ENCODE measurements at regions not wholly inside any gene's neighbourhood (a gene's known extent, or its start where the extent isn't known, plus 50 kb on each side); places are given as distances from the start of the nearest gene placed in this dataset.

- no peak for TF ChIP-seq POLR2A (IDR thresholded peaks at IDR 0.05; ENCODE audit: low read length)
- no peak for TF ChIP-seq GATA1 (IDR thresholded peaks at IDR 0.05; ENCODE audit: low read depth, low read length)
Observed at GRCh38 chr1:219701476-219701875, 88.6 kb upstream of the ZC3H11B start.
